PC-9 (cell line): ENCODE measurements at regions not wholly inside any gene's neighbourhood (a gene's known extent, or its start where the extent isn't known, plus 50 kb on each side); places are given as distances from the start of the nearest gene placed in this dataset.

Source experiments
- BruUV-seq: library from RNA; stranded (reverse); fragments of 400-500 nt; replicated peaks from 2 replicates; lab custom pipeline; 2021; lab: Mats Ljungman, UMichigan
- CTCF ChIA-PET: fragments of 300-600 bp; sonication (Branson Sonifier 250); formaldehyde crosslinking; loops from one replicate; lab custom pipeline; 2022; ENCODE audit warnings: antibody characterized with exemption; lab: Charles Lee
- POLR2A ChIA-PET: fragments of 300-600 bp; sonication (Branson Sonifier 250); formaldehyde crosslinking; loops from one replicate; lab custom pipeline; 2022; ENCODE audit warnings: antibody characterized with exemption; ENCODE audit not compliant: unreplicated experiment; lab: Charles Lee
- DNase-seq, 2 experiments: peaks; one replicate each; pipeline versions ENCODE4 v3.0.0 to v3.0.0-alpha.2; 2015 to 2022; ENCODE audit warnings: mixed read lengths in 1 of 2
- H2AFZ ChIP-seq: fragments of 200-600 bp; sonication (generic); 2 replicates; pipeline ENCODE4 v1.8.1; 2017; ENCODE audit warnings: antibody characterized with exemption
- H3F3A ChIP-seq: fragments of 200-600 bp; sonication (generic); 2 replicates; pipeline ENCODE4 v1.8.1; 2017; ENCODE audit warnings: antibody characterized with exemption, mild to moderate bottlenecking, low read depth; ENCODE audit not compliant: insufficient read depth
- H3K27ac ChIP-seq: fragments of 200-600 bp; sonication (generic); 2 replicates; pipeline ENCODE4 v1.6.1; 2016; ENCODE audit warnings: mixed run types
- H3K27me3 ChIP-seq: fragments of 200-600 bp; sonication (generic); 2 replicates; pipeline ENCODE4 v1.6.1; 2016; ENCODE audit warnings: low read depth, mixed run types; ENCODE audit not compliant: insufficient read depth
- H3K36me3 ChIP-seq: fragments of 200-600 bp; sonication (generic); 2 replicates; pipeline ENCODE4 v1.6.1; 2016; ENCODE audit warnings: low read depth, mixed run types
- H3K4me1 ChIP-seq: fragments of 200-600 bp; sonication (generic); replicated peaks from 2 replicates; pipeline ENCODE4 v1.6.1; 2016; ENCODE audit warnings: mixed run types; ENCODE audit not compliant: insufficient read depth
- H3K4me2 ChIP-seq: fragments of 200-600 bp; sonication (generic); 2 replicates; pipeline ENCODE4 v1.6.1; 2017; ENCODE audit warnings: mixed run types
- H3K4me3 ChIP-seq: fragments of 200-600 bp; sonication (generic); 2 replicates; pipeline ENCODE4 v1.6.1; 2016; ENCODE audit warnings: mixed run types
- H3K79me2 ChIP-seq: fragments of 200-600 bp; sonication (generic); 2 replicates; pipeline ENCODE4 v1.6.1; 2017; ENCODE audit warnings: low read depth, mixed run types
- H3K9me2 ChIP-seq: fragments of 200-600 bp; sonication (generic); 2 replicates; pipeline ENCODE4 v1.8.1; 2017; ENCODE audit warnings: mild to moderate bottlenecking; ENCODE audit not compliant: insufficient read depth
- H3K9me3 ChIP-seq: fragments of 200-600 bp; sonication (generic); 2 replicates; pipeline ENCODE4 v1.8.1; 2016; ENCODE audit warnings: low read depth; ENCODE audit not compliant: insufficient read depth
- H4K20me1 ChIP-seq: fragments of 200-600 bp; sonication (generic); 2 replicates; pipeline ENCODE4 v1.8.1; 2017; ENCODE audit not compliant: insufficient read depth
- CTCF ChIP-seq: fragments of 200-600 bp; sonication (generic); conservative IDR thresholded peaks from 2 replicates; pipeline ENCODE4 v1.6.1; 2017; ENCODE audit warnings: mixed run types, antibody characterized with exemption, mild to moderate bottlenecking, moderate library complexity
- EZH2 ChIP-seq: fragments of 200-600 bp; sonication (generic); IDR thresholded peaks from 2 replicates; pipeline ENCODE4 v1.8.0; 2017; ENCODE audit warnings: antibody characterized with exemption, low read depth
- intact Hi-C: fragments of 100-400 bp; cut with micrococcal nuclease; formaldehyde crosslinking; loops from one replicate; pipeline ENCODE4 v1.10.0; 2022; ENCODE audit not compliant: unreplicated experiment

DNA sequence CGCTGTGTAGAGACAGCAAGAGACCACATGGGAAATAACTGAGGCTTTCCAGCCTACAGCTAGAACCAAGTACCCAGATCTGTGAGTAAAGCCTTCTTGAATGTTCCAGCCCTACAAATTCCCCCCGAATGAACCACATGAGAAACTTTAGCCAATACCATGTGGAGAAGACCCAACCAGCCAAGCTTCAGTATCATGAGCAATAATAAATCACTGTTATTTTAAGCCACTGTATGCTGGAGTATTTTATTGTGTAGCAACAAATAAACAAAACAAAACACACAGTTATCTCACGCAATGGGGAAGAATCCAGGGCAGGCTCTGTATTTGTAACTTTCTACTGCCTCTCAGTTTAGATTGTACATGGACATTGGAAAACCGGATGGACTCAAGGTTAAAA lies 426.2 kb downstream of the CDH11 start:
- intact Hi-C loops = no loop called here
- CTCF ChIA-PET = no interaction called here
- no peaks in the 10 kb centered on the region for H3K79me2 ChIP-seq
- H3F3A ChIP-seq = no peaks in the 10 kb centered on the region
- H2AFZ ChIP-seq = no peak overlapping the region
- no peak overlapping the region for H3K4me2 ChIP-seq
- no peak for TF ChIP-seq CTCF
- TF ChIP-seq EZH2 = no peak
- H3K9me3 ChIP-seq = no peaks in the 10 kb centered on the region
- POLR2A ChIA-PET = no interaction called here
- H3K27me3 ChIP-seq = no peaks in the 10 kb centered on the region
- no peaks in the 10 kb centered on the region for H3K36me3 ChIP-seq
- H3K4me3 ChIP-seq = no peak overlapping the region
- H3K9me2 ChIP-seq = no peaks in the 10 kb centered on the region
- BruUV-seq = no TSS peak
- DNase-seq = no peak
- H3K27ac ChIP-seq = no peak overlapping the region
- H4K20me1 ChIP-seq = no peaks in the 10 kb centered on the region
- no peaks in the 10 kb centered on the region for H3K4me1 ChIP-seq

DNA sequence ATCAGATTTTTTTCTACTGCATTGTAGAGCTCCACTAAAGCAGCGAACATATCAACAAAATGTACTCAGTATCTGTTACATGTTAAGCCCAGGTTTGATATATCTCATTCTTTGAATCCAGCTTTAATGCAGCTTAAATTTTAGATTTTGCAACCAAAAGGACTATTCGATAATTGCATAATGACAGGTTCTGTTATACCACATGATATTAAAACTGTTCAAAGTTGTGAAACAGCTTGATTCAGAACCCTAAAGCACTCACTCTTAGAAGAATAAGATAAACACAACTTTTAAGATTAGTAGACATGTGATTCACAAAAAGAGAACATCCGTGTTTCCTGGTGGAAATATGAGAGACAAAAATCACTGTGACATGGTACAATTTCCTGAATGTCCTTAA lies 427.9 kb downstream of the CDH11 start:
- ChIA-PET CTCF (no interaction called here), POLR2A (no interaction called here)
- Histone ChIP-seq H3K27ac (no peak overlapping the region), H2AFZ (no peak overlapping the region), H3K9me3 (no peaks in the 10 kb centered on the region), H3K27me3 (no peaks in the 10 kb centered on the region), H3K9me2 (no peaks in the 10 kb centered on the region), H3K36me3 (no peaks in the 10 kb centered on the region), H3K79me2 (no peaks in the 10 kb centered on the region), H3F3A (no peaks in the 10 kb centered on the region), H3K4me3 (no peak overlapping the region), H3K4me1 (no peaks in the 10 kb centered on the region), H4K20me1 (no peaks in the 10 kb centered on the region), H3K4me2 (no peak overlapping the region)
- no peak for TF ChIP-seq CTCF
- no peak for TF ChIP-seq EZH2
- intact Hi-C loops = no loop called here
- no peak for DNase-seq
- BruUV-seq = no TSS peak

DNA sequence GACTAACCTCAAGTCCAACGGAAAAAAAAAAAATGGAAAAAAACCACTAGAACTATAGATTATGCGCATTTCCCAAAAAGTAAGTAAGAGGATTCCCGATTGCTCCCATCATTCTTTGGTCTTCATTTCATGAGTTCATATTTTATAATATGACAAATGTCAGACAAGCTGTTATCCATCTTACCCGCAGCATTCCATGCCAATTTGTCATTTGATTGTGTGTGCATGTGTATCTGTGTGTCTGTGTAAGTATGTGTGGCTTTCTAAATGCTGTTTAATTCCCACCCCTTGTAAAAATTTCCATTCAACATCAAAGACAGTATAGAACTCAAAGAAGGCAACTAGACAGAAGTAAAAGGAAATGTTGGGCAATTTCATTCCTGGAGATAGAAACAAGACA lies 434.1 kb downstream of the CDH11 start:
- no peaks in the 10 kb centered on the region for H3K79me2 ChIP-seq
- no TSS peak for BruUV-seq
- H3K9me3 ChIP-seq = no peaks in the 10 kb centered on the region
- ChIA-PET CTCF (no interaction called here), POLR2A (no interaction called here)
- H4K20me1 ChIP-seq = no peaks in the 10 kb centered on the region
- DNase-seq = no peak
- no peaks in the 10 kb centered on the region for H3K9me2 ChIP-seq
- H3K4me3 ChIP-seq = no peak overlapping the region
- TF ChIP-seq CTCF (no peak), EZH2 (no peak)
- no peak overlapping the region for H3K4me2 ChIP-seq
- no peak overlapping the region for H3K27ac ChIP-seq
- intact Hi-C loops = no loop called here
- H3K27me3 ChIP-seq = no peaks in the 10 kb centered on the region
- no peak overlapping the region for H2AFZ ChIP-seq
- H3K4me1 ChIP-seq = no peaks in the 10 kb centered on the region
- no peaks in the 10 kb centered on the region for H3K36me3 ChIP-seq
- no peaks in the 10 kb centered on the region for H3F3A ChIP-seq
